ENCODE measurements at regions not wholly inside any gene's neighbourhood (a gene's known extent, or its start where the extent isn't known, plus 50 kb on each side); places are given as distances from the start of the nearest gene placed in this dataset.
"Not testable (repeated sequence)": the region's sequence is repeated elsewhere in the genome, so short reads cannot be mapped to it uniquely, and the experiment has no call there.

DNA sequence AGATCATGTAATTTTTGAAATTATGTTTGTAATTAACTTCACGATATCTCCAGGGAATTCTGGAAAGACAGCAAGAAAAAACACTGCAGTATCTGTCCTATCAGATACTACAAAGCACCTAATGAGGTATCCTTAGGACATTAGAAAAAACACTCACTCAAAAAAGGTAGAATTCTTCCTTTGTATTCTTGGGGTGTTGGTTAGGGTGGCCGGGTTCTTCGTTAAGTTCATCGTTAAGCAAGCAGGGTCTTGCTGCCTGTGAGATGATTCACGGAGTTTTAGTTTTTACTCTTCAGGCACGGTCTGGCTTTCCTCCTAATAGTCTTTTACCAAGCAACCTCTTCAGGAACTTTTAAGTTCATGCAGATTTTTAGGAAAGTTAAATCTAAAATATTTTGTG, 91.4 kb upstream of the IRX4 start:
- DNase-seq, result no peak

DNA sequence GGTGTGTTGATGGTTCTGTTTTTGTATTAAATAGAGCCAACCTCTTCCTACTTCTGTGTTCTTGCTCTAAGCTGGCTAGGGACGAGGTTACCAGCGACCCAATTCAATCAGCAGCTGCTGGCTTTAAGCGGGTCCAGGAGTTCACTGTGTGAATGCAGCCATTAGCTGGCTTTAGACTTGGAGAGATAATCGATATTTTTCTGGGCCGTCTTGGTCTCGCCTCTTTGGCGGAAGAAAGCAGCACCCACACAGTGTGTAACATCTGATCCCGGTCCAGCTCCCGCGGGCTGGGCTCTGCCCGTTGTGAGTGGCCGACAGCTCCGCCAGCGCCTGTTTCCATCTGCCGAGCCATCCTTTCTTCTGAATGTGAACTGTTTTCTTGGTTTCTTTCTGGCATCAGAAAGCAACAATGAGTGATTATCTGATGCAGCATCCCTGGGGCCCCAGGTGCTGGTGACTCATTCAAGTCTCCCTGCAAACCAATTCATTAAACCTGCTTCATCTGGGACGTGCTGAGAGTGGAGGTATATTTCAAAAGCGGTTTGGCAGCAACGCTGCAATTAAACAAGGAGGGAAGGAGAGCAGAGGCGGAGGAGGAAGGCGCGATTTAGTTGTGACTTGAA, 90.8 kb upstream of the IRX4 start:
- no peak for DNase-seq

DNA sequence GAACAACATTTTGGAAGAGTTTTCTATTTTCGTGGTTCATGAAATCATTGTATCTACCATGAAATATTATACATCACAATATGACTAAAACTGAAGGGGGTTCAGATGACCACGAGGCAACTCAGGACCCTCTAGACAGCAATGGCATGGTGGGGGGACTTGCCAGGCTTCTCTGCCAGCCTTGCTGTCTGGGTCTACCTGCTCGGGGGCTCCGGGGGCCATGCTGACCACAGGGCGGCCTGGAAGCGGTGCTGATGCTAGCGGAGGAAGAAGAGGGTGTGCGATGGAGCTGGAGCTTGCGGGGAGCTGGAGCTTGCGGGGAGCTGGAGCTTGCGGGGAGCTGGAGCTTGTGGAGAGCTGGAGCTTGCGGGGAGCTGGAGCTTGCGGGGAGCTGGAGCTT, 89.2 kb upstream of the IRX4 start:
- DNase-seq, result no peak

DNA sequence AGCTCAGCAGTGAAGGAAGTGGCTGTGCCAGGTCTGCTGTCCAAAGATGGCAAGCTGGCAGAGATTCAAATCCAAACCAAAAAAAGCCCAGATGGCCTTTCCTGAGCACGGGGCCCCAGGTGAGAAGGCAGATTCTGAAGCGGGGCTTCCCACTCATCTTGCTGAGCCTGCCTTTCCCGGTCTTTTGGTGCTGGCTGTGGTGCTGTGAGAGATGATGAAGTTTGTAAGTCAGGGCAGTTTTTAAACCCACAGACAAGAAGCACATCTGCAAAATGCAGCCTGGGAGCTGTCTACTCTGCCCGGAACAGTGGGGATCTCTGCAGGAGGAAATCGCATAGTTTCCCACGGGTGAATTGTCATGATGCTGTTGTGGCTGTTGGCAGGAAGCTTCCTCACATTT, 85.0 kb upstream of the IRX4 start:
- no peak for DNase-seq

DNA sequence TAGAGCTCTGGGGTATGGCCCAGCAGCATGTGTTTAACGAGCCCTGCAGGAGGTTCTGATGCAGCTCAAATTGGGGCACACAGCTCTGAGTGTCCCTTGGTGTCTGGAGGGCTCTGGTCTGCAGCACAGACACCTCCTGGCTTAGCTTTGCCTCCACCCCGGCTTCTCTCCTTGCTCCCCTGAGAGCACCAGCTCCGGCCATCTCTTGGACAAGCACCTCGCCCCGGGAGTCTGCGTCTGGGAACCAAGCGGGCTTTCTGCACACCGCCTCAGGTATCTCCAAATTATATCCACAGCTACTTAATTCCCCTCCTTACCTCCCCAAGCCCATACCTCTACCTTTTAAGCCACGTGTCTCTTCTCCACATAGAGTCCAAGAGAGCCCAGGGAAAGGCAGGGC, 83.7 kb upstream of the IRX4 start:
- DNase-seq, result no peak

DNA sequence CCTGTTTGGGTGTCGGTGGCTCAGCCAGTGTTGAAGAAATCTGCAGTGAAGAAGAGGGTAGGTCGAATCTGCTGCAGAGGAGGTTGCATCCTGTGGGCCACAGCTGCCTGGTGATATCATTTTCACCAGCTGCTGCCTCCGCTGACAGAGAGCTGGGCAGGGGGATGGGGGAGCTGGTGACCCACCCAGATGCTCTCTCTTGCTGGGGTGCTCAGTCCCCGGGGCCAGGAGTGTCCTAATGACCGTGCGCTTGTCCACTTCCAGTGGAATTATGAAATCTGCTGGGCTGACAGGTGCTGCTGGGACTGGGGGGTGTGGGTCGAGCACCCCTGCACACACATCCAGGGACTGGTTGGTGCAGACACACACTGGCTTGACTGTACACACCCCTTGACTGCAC, 83.2 kb upstream of the IRX4 start:
- DNase-seq, result no peak

DNA sequence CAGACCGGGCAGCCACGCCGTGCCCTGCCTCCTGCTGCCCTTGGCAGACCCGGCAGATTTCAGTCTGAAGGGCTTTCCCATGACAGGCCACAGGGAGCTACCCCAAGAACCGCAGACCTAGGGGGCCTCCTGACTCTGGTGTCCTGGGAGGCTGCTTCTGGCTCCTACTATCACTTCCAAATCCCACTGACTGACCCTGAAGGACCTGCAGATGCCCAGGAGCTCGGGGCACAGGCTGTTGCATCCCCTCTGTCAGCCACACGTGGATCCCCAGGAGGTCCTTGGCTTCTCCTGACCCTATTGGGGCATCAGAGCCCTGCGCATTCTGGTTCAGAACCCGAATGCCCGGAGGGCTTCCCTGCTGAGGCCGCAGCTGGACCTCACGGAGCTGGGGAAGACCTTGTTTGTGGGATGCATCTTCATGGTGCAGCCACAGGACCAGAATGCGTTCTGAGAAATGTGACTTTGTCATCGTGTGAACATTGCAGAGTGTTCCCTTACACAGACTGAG, 81.3 kb upstream of the IRX4 start:
- DNase-seq, result no peak

DNA sequence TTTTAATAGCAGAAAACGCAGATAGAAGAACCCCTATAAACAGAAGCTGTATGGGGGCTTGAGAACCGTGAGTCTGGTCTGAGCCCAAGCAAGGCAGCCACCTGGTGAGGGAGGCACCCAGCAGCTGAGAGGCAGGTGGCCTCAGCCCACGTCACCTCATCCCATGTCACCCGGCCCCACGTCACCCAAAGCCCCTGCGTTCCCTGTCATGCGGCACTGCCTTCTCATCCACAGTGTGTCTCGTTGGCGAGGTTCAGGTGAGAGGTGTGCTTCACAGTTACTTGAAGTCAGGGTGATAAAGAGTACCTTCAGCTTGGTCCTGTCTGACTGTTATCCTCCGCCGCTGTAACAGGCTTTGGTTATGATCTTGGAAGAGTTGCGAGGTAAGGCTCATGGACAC, 80.6 kb upstream of the IRX4 start:
- DNase-seq, result no peak

DNA sequence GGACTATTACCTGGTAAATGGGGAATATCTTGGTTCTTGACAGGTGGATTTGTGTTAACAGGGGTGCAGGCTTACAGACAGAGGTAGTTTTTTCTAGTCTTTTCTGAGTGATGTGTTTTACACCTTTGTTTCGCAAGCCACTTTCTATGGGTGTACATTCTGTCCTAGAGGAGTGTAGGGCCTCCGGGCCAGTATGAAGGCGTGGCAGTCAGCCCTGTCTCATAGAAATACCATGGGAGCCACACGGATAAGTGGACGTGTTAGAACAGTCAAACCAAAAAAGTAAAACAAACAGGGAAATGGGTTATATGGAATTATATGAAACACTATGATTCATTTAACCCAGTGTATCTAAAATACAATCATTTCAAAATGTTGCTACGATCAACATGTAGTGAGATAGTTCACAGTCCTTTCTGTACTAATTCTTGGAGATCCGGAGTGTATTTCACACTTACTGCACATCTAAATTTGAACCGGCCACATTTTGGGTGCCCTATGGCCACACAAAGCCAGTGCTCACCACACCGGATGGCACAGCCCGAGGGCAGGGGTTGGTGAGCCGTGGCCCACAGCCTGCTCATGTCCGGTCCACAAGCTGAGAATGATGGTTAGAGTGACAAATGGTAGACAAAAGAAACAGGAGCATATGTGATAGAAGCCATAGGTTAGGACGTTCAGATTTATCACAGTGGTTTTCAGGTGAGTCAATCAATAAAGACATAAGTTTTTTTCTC, 80.1 kb upstream of the IRX4 start:
- no peak for DNase-seq

DNA sequence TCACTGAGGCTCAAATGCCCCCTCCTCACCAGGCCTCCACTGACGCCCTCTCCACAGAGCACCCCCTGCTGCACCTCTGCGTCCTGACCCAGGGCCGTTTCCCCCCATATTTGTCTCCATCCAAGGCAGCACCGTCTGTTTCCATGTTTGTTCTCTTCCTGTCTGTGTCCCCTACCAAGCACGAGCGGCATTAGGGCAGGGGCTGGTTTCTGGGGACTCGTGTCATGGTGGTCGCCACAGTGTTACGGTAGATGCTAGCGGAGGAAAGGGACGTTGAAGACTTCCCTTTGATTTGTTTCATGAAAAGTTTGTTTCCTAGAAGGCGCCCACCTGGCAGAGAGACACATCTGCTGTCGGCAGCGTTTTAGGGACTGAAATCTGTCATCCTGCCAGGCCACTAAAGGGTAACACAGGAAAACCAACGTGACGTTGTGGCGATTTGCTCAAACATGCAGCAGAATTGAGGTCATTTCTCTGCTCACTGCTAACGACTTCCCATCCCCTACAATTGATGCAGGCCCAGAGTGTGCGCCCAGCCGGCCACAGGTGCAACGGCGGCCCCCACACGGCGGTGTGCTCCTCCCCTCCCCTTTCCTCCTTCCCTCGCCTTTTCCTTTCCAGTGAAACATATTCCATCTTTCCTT, 79.3 kb upstream of the IRX4 start:
- DNase-seq, result no peak

DNA sequence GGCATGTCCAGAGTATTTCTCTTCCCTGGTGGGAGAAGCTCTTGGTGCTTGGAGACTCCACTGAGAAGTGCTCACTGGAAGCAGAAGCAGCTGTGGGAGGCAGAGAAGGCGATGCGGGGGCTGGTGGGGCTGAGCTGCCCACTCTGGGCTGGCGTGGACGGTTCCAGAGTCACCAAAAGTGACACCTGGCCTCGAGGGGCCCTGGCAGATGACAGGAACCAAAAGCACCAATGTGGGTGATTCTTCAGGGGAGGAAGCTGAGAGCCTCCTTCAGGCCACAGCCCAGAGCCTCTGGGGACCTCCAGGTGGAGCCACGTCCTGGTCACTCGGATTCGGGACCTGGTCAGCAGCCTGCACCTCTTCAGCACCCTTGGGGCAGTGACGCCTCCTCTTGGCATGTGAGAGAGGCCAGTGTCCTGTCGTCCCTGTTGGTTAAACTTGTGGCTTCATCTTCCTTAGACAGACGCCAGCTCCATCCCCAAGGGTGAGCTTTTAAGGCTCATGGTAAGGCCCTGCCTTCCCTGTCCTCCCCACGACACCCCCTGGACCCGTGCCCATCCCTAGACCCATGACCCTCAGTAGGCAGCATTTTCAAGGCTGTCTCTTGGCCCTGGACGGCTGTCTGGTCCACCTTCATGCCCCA, 78.7 kb upstream of the IRX4 start:
- DNase-seq, result no peak

DNA sequence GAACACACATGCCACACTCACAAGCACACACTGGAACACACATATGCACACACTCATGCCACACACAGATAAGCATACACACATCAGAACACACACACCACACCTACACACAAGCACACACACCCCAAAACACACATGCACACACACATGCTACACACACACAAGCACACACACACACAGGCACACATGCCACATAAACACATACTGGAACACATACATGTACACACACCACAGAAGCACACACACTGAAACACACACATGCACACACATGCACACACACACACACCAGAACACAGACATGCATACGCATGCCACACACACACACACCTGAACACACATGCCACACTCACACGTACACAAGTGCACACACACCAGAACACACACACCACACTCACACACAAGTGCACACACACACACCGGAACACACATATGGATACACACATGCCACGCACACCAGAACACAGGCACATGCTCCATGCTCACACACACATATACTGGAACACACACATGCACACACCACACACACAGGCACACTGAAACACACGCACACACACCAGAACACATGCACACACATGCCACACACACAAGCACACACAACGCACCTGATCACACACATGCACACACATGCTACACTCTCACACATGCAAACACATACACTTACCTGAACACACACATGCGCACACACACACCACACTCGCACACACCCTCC, 78.0 kb upstream of the IRX4 start:
- no peak for DNase-seq

DNA sequence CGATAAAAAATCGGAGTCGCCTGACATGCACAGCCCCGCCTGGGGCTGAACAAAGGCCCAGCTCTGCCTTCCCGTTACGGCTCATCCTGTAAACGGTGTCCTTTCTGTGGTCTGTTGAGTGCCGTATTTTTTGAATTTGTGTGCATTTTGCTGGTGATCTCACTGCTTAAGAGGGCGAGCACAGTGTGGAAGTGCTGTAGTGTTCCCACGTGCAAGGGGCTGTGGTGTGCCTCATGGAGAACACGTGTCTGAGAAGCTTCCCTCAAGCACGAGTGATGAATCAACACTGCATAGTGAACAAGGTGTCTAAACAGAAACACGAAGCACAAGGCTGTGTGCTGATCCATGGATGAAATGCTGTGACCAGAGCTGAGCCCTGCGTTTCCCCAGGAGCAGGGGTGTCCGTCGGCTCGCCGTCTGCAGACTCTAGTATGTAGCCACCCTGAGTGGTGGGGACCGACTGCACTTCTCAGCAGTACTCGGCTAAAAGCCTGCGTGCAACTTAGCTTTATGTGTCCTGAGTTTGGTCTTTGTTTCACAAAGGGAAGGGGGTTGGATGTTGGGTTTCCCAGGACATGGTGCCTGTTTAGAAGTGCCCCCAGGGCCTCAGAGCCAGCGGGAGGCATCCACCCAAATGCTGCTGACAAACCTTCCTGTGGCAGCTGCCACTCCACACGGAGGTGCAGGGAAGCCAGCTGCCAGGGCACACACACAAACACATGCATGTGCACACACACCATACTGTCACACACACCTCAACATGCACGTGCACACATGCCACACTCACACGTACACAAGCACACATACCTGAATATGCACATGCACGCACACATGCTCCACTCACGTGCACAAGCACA, 77.2 kb upstream of the IRX4 start:
- DNase-seq, result no peak

DNA sequence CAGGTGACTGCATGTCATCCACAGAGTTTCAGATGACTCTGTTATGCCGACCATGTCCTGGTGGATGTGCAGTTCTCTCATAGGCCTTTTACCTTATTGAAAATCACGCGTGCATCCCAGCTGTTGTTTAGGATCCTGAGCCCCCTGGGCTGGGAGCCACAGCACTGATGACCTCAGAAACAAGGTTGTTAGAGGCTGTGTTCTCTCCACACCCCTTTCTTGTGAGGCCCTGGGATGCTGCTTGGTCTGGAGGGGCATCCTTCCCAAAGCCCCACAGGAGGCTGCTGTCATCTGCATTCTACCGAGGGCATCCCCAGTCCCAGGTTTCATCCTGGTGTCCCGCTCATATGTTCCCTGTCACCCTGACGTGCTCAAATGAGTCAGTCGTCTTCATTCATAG, 76.5 kb upstream of the IRX4 start:
- DNase-seq, result no peak

DNA sequence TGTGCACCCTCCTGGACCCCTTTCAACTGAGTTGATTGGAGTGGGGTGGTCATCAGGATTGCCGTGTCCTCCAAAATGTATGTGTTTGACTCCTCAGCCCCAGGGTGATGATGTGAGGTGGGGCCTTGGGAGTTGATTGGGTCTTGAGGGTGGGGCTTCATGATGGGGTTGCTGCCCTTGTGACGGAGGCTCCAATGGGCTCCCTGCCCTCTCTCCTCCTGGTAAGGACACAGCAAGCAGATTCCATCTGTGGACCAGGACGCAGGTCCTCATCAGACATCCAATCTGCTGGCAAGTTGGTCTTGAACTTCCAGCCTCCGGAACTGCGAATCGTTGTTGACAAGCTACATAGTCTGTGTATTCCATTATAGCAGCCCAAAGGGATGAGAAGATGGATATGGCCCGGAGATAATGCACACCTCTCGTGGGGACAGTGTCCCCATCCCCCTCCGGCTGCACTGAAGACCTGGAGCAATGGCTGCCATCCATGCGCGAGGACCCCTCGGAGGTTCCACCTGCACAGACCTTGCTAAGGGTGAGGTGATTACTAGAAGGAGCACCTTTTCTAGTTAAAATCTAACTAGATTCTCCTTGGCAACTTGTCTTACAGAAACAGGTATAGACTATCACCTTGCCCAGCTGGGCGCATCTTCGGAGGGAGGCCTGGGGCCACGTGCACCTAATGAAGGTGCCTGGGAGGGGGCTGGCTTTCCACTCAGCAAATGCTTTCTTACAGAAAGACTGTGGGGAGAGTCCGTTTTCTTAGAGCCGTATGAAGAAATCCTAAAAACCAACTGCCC, 75.7 kb upstream of the IRX4 start:
- DNase-seq, result no peak

DNA sequence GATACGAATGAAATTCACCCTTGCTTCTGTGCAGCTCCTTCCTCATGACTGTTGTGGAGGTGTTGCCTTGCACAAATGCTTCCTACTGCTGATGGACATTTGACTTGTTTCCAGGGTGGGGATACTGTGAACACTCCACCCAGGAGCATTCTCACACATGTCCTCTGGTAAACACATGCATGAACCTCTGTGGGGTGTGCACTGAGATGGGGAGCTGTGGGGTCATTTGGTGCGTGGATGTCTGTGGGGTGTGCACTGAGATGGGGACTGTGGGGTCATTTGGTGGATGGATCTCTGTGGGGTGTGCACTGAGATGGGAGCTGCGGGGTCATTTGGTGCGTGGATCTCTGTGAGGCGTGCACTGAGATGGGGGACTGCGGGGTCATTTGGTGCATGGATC, 72.9 kb upstream of the IRX4 start:
- no peak for DNase-seq

DNA sequence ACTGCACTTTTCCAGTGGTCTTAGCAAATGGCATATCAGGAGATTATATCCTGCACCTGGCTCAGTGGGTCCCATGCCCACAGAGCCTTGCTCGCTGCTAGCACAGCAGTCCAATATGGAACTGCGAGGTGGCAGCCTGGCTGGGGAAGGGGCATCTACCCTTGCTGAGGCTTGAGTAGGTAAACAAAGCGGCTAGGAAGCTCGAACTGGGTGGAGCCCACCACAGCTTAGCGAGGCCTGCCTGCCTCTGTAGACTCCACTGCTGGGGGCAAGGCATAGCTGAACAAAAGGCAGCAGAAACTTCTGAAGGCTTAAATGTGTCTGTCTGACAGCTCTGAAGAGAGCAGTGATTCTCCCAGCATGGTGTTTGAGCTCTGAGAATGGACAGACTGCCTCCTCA, 71.0 kb upstream of the IRX4 start:
- not testable (repeated sequence) for DNase-seq

DNA sequence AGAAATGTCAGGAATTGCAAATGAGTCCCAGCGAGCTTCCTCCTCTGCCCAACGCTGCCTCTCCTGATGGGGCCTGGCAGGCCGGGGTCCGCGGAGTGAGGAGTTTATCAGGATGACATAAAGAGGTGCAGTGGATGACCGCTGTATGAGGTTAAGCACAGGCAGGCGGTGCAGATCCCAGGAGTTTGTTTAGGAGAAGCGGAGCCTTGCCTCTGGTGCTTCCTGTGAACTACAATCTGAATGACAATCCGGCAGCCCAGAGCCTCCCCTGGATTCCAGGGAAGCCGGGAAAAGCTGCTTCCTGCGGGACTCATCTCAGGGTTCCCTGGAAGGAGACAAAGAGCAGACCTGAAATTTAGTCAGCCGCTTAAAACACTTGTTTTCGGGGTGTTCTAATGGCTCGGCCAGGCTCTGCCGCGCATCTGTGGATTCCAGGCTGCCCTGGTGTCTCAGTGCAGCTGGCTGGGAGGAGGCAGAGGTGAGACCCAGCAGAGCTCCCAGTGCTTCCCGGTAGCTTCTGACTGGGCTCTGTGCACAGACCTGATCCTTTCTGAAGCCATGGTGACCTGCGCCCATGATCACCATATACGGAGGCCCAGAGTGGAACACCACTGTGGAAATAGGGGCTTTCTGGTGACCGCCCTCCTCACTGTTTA, 69.8 kb upstream of the IRX4 start:
- peak; percentile 12 for DNase-seq

DNA sequence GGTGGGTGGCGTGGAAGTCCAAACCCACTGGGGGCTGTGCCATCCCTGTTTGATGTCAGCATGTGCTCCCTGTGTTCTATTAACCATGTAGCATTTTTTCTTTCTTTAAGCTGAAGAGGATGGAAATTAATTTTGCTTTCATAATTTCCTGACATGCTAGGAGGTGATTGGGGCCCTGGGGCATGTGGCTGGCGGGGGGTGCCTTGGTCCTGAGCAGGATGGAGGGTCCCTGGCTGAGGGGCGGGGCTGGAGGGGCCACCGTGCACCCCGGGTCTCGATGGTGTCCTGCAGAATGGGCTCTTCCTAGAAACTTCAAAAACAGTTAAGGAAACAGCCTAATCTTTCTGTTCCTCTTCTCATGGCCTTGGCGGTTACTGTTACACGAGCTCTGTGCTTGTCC, 69.3 kb upstream of the IRX4 start:
- DNase-seq, result no peak

DNA sequence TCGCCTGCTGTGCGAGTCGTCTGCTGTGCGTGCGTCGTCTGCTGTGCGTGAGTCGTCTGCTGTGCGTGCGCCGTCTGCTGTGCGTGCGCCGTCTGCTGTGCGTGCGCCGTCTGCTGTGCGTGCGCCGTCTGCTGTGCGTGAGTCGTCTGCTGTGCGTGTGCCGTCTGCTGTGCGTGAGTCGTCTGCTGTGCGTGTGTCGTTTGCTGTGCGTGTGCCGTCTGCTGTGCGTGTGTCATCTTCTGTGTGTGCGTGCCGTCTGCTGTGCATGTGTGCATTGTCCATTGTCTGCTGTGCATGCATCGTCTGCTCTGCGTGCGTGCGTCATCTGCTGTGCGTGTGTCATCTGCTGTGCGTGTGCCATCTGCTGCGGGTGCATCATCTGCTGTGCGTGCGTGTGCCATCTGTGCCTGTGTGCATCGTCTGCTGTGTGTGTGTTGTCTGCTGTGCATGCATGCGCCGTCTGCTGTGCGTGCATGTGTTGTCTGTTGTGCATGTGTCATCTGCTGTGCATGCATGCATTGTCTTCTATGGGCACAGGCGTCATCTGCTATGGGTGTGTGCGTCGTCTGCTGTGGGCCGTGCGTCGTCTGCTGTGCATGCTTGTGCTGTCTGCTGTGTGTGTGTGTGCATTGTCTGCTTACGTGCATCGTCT, 68.6 kb upstream of the IRX4 start:
- DNase-seq, result no peak

All from right kidney (tissue), 1 donor.